ENCODE measurements at regions not wholly inside any gene's neighbourhood (a gene's known extent, or its start where the extent isn't known, plus 50 kb on each side); places are given as distances from the start of the nearest gene placed in this dataset.

- H3K4me3 ChIP-seq: no peak overlapping the region
Measured at GRCh38 chr6:12476484-12476883, 186.3 kb downstream of the EDN1 start.

GRCh38 chr6:12477616-12478015 is 187.5 kb downstream of the EDN1 start:
- H3K4me3 ChIP-seq: no peak overlapping the region
- no peaks in the 10 kb centered on the region for H3K27me3 ChIP-seq
- FAIRE-seq: no peak
- no peak overlapping the region for H3K27ac ChIP-seq
- no peak for ATAC-seq
- H3K36me3 ChIP-seq: no peaks in the 10 kb centered on the region
- intact Hi-C loops (cut with DNase I): no loop called here
- no peak for DNase-seq
- no peaks in the 10 kb centered on the region for H3K9me3 ChIP-seq
- peaks cover 4 to 14% (median 13%) of the 10 kb centered on the region in 3 donors for H3K4me1 ChIP-seq
- no peak for TF ChIP-seq CTCF (IDR thresholded peaks at IDR 0.05)
- WGBS, 2 donors: 76 to 84% methylated on average over 3 of the region's 3 CpGs

More at GRCh38 chr6:12476484-12476883, 186.3 kb downstream of the EDN1 start:
- intact Hi-C loops (cut with DNase I): no loop called here
- H3K36me3 ChIP-seq: no peaks in the 10 kb centered on the region
- no peaks in the 10 kb centered on the region for H3K27me3 ChIP-seq
- no peak for TF ChIP-seq CTCF (IDR thresholded peaks at IDR 0.05)
- H3K4me1 ChIP-seq: peaks cover 4 to 14% (median 13%) of the 10 kb centered on the region in 3 donors
- no peak overlapping the region for H3K27ac ChIP-seq
- no peak for ATAC-seq
- no peak for FAIRE-seq
- no peaks in the 10 kb centered on the region for H3K9me3 ChIP-seq
- no peak for DNase-seq

GRCh38 chr6:12478921-12479320 is 188.8 kb downstream of the EDN1 start:
- H3K36me3 ChIP-seq: no peaks in the 10 kb centered on the region
- 80 to 83% methylated on average over 3 of the region's 3 CpGs for WGBS, 2 donors
- H3K4me3 ChIP-seq: no peak overlapping the region
- H3K27ac ChIP-seq: no peak overlapping the region
- peaks cover 4 to 14% (median 13%) of the 10 kb centered on the region in 3 donors for H3K4me1 ChIP-seq
- FAIRE-seq (no peak), DNase-seq (no peak), ATAC-seq (no peak)
- H3K27me3 ChIP-seq: no peaks in the 10 kb centered on the region
- no peaks in the 10 kb centered on the region for H3K9me3 ChIP-seq
- no peak for TF ChIP-seq CTCF (IDR thresholded peaks at IDR 0.05)
- intact Hi-C loops (cut with DNase I): no loop called here

- intact Hi-C loops (cut with DNase I): no loop called here
- WGBS, 2 donors: 97 to 98% methylated on average over 2 of the region's 2 CpGs
- Histone ChIP-seq H3K27me3 (no peaks in the 10 kb centered on the region), H3K27ac (no peak overlapping the region), H3K4me1 (peaks cover 3 to 15% (median 12%) of the 10 kb centered on the region in 3 donors), H3K4me3 (no peak overlapping the region), H3K9me3 (no peaks in the 10 kb centered on the region), H3K36me3 (no peaks in the 10 kb centered on the region)
- TF ChIP-seq CTCF (IDR thresholded peaks at IDR 0.05): no peak
- FAIRE-seq (no peak), ATAC-seq (no peak), DNase-seq (no peak)
Measured at GRCh38 chr6:12479451-12479850, 189.3 kb downstream of the EDN1 start.

- no peaks in the 10 kb centered on the region for H3K9me3 ChIP-seq
- no peaks in the 10 kb centered on the region for H3K27me3 ChIP-seq
- H3K4me1 ChIP-seq: peaks cover 0 to 11% (median 8%) of the 10 kb centered on the region in 3 donors
- no peaks in the 10 kb centered on the region for H3K36me3 ChIP-seq
- H3K4me3 ChIP-seq: no peak overlapping the region
- intact Hi-C loops (cut with DNase I): no loop called here
- no peak for TF ChIP-seq CTCF (IDR thresholded peaks at IDR 0.05)
- ATAC-seq: no peak
- no peak for FAIRE-seq
- DNase-seq: no peak
- no peak overlapping the region for H3K27ac ChIP-seq
- 87 to 91% methylated on average over 2 of the region's 2 CpGs for WGBS, 2 donors
Measured at GRCh38 chr6:12479881-12480280, 189.7 kb downstream of the EDN1 start.

Measured in pancreas (tissue), 10 donors.